Glomerular endothelial cell (primary cell): ENCODE measurements at regions not wholly inside any gene's neighbourhood (a gene's known extent, or its start where the extent isn't known, plus 50 kb on each side); places are given as distances from the start of the nearest gene placed in this dataset.
"Not testable (repeated sequence)": the region's sequence is repeated elsewhere in the genome, so short reads cannot be mapped to it uniquely, and the experiment has no call there.

ENCODE experiments used
- DNase-seq: peaks from one replicate; pipeline ENCODE4 v3.0.0-alpha.2; 2011; ENCODE audit warnings: low read depth, low spot score; ENCODE audit errors: extremely low read depth

GRCh38 chrX:28205905-28206304 lies 224.7 kb upstream of the DCAF8L1 start:
- DNase-seq: no peak

- DNase-seq: no peak
Measured at GRCh38 chrX:28205126-28205525, 223.9 kb upstream of the DCAF8L1 start.

DNA sequence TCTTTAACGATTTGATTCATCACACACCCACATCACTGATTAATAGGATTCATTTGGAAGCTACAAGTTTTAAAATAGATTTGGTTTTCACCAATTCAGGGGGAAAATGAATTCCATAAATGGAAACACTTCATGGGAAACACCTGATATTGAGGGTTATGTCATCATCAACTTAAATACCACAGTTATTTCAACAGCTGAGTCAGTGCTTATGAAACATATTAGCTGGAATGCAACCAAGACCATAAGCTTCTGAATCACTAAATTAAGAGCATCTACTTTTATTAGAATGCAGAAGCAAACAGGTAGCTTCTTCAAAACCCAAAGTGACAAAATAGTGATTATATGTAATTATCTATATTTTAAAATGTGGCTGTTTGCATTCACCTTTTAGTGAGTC lies 207.8 kb upstream of the DCAF8L1 start:
- peak; percentile 25 for DNase-seq

GRCh38 chrX:28188526-28188925 lies 207.3 kb upstream of the DCAF8L1 start:
- no peak for DNase-seq

DNA sequence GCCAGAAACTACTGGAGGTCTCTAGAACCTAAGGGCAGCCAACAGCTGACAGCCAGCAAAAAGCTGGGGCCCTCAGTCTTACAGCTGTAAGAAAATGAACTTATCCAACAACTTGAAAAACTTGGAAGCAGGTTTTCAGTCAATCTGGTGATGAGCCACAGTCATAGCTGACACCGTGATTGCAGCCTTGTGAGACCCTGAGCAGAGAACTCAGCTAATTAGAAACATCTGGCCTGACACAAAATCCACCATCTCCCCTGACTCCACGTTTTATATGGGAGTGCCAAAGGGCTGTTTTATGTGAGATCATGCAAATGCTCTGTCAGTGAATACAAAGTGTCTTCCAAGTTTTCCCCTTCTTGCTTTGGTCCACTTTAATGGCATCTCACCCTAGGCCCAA lies 198.8 kb upstream of the DCAF8L1 start:
- DNase-seq: no peak

- DNase-seq: no peak
Measured at GRCh38 chrX:28178206-28178605, 197.0 kb upstream of the DCAF8L1 start.

GRCh38 chrX:28177202-28177601 lies 196.0 kb upstream of the DCAF8L1 start:
- DNase-seq: no peak

GRCh38 chrX:28170713-28171112 lies 189.5 kb upstream of the DCAF8L1 start:
- no peak for DNase-seq

DNA sequence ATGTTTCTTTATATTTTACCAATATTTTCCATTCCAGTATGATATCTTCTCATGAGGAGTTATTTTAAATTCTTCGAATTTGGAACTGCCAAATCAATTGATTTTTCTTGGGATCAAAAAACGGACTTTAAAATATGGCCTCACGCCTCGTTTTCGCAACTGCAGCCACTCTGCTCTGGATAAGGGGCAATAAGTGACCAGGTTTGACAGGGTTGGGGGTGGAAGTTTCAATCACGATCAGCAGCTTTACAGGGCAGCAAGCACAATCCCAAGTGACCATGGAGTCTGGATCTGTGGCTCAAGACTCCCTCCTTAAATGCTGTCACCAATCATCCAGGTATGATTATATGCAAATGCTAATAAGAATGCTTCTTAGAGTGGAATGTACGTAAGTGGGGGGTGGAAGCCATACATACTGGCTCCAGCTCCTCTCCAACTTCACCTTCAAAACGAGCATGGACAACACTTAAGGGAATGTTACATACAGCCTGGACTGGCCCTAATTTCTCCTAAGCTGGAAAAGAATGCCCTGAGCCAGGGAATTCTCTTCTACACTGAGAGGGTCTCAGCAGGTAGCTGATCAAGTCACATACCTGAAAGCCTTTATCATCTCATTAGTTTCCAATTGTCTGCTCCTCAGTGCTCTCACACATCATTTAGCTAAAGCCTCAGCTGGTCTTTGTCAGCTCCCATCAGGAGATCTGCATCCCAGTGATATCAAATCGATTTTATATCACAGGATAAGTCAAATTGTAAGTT lies 176.9 kb upstream of the DCAF8L1 start:
- no peak for DNase-seq

- not testable (repeated sequence) for DNase-seq
Measured at GRCh38 chrX:28152263-28152662, 171.0 kb upstream of the DCAF8L1 start.

DNA sequence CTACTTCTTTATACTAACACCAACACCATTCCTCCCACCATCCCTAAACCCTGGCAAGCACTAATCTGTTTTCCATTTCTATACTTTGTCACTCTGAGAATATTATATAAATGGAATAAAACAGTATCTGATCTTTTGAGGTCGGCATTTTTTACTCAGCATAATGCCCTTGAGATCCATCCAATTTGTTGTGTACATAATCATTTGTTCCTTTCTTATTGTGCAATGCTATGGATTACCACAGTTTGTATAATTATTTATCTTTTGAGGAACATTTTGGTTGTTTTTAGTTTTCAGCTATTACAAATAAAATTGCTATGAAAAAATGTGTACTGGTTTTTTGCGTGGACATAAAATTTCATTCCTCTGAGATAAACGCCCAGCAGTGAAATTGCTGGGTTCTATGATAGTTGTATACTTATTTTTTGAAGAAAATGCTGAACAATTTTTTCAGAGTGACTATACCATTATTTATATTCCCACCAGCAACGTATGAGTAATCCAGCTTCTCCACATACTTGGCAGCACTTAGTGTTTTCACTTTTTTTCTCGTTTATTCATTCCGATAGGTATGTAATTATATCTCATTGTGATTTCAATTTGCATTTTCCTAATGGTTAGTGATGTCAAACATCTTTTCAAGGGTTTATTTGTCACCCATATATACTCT lies 154.3 kb upstream of the DCAF8L1 start:
- DNase-seq: no peak

- no peak for DNase-seq
Measured at GRCh38 chrX:28133763-28134162, 152.5 kb upstream of the DCAF8L1 start.

DNA sequence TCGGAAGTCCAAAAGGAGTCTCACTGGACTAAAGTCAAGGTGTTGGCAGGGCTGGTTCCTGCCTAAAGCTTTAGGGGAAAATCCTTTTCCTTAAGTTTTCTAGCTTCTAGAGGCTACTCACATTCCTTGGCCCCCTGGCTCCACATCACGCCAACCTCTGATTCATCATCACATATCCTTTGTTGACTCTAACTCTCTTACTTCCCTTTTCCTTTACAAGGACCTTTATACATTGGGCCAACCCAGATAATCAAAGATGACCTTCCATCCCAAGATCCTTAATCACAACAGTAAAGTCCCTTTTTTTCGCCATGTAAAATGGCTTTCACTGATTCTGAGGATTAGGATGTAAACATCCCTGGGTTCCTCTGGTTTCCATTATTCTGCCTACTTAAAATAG lies 146.4 kb upstream of the DCAF8L1 start:
- DNase-seq: no peak

DNA sequence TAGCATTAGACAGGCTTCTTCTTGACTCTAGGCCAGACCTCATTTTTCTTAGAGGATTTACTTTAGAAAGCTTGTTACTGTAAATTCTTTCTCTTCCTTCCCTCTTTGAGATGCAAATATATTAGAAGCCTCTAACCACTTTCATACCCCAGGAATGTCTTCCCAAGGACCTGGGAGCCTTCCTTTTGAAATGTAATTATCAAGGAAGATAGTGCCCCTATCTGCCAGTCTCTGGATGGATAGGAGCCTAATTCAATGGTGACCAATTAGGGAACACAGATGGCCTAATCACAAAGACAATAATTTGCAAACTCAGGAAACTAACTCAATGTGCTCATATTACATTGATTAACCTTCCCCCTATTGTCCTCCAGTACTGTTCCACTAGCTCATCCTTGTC lies 145.6 kb upstream of the DCAF8L1 start:
- no peak for DNase-seq

- no peak for DNase-seq
Measured at GRCh38 chrX:28124416-28124815, 143.2 kb upstream of the DCAF8L1 start.

GRCh38 chrX:28120580-28121245 lies 139.5 kb upstream of the DCAF8L1 start:
- not testable (repeated sequence) for DNase-seq

- no peak for DNase-seq
Measured at GRCh38 chrX:28120072-28120471, 138.8 kb upstream of the DCAF8L1 start.

GRCh38 chrX:28108186-28108945 lies 127.1 kb upstream of the DCAF8L1 start:
- DNase-seq: no peak

DNA sequence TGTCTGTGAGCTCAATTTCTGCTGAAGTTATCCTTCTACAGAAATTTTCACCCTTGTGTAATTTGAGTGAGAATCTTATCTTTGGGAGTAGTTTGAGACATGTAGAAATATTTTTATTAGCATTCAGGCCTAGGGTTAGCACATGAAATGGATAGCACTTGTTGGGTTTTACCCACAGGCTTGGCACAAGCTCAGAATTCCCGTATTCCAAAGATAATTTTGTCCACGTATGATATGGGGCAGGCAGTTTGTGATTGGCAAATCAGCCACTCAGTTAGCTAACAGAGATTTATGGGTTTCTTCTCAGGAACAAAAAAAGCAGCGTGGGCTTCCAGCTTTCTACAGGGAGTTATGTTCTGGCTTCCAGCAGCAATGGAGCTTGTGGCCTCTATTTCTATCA lies 117.9 kb upstream of the DCAF8L1 start:
- DNase-seq: no peak

DNA sequence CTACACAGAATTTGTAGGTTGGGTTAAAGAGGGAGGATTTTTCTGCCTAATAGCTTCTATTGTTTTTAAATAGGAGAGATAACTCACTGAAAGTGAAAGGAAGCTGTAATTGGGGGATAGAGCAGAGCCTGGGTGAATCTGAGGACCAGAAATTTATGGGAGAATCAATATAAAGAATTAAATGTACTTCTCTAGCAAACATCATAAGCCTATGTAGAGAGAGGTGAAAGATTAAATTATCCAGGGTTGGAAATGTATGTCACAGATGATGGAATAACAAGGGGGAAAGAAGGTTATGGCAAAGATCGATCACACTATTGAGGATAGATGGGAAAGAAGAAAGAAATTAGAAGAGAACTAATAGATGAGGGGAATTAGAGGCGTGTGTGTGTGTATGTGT lies 104.4 kb upstream of the DCAF8L1 start:
- no peak for DNase-seq

DNA sequence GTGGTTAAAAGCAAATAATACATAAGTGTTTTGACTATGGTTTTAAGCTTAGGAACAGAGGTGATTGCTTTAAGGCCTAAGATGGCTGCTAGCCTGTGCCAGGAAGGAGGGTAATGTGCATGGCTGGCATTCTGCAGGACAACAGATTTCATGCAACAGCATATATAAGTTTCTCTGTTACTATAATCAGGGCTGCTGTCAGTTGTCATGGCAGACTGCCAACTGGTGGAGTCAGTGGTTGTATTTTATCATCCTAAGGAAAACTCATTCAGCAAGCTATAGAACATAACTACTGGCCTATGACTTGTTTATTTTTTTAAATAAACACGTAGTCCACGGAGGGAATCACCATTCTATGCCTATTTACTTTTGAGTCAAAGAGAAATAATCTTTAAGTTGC lies 77.7 kb upstream of the DCAF8L1 start:
- DNase-seq: no peak
